HG03442 (cell line): ENCODE measurements at regions not wholly inside any gene's neighbourhood (a gene's known extent, or its start where the extent isn't known, plus 50 kb on each side); places are given as distances from the start of the nearest gene placed in this dataset.

Experiments
- ATAC-seq: cut with Tn5 transposase; IDR thresholded peaks from one replicate; pipeline ENCODE4 v1.9.1; 2021; ENCODE audit warnings: mild to moderate bottlenecking, moderate library complexity; ENCODE audit not compliant: unreplicated experiment

GRCh38 chr13:29934531-29935308 is 84.3 kb upstream of the UBL3 start:
- no peak for ATAC-seq

GRCh38 chr13:29933401-29933800 is 83.0 kb upstream of the UBL3 start:
- ATAC-seq: no peak

- ATAC-seq: no peak
Measured at GRCh38 chr13:29931696-29932095, 81.3 kb upstream of the UBL3 start.

- no peak for ATAC-seq
Measured at GRCh38 chr13:29929062-29929847, 78.8 kb upstream of the UBL3 start.

GRCh38 chr13:29926098-29926476 is 75.7 kb upstream of the UBL3 start:
- no peak for ATAC-seq

- no peak for ATAC-seq
Measured at GRCh38 chr13:29925457-29926097, 75.2 kb upstream of the UBL3 start.

- no peak for ATAC-seq
Measured at GRCh38 chr13:29924482-29925350, 74.3 kb upstream of the UBL3 start.

- no peak for ATAC-seq
Measured at GRCh38 chr13:29923554-29924481, 73.4 kb upstream of the UBL3 start.

- no peak for ATAC-seq
Measured at GRCh38 chr13:29922896-29923295, 72.5 kb upstream of the UBL3 start.

- no peak for ATAC-seq
Measured at GRCh38 chr13:29922281-29922821, 71.9 kb upstream of the UBL3 start.

GRCh38 chr13:29921542-29921941 is 71.1 kb upstream of the UBL3 start:
- no peak for ATAC-seq

- ATAC-seq: no peak
Measured at GRCh38 chr13:29920025-29920643, 69.7 kb upstream of the UBL3 start.

- no peak for ATAC-seq
Measured at GRCh38 chr13:29918845-29919244, 68.4 kb upstream of the UBL3 start.

GRCh38 chr13:29917650-29918049 is 67.2 kb upstream of the UBL3 start:
- no peak for ATAC-seq

GRCh38 chr13:29914581-29914980 is 64.2 kb upstream of the UBL3 start:
- ATAC-seq: no peak

- ATAC-seq: no peak
Measured at GRCh38 chr13:29911781-29912418, 61.5 kb upstream of the UBL3 start.

- no peak for ATAC-seq
Measured at GRCh38 chr13:29909975-29910674, 59.7 kb upstream of the UBL3 start.
